WTC11 (cell line): ENCODE measurements at regions not wholly inside any gene's neighbourhood (a gene's known extent, or its start where the extent isn't known, plus 50 kb on each side); places are given as distances from the start of the nearest gene placed in this dataset.
"Not testable (repeated sequence)": the region's sequence is repeated elsewhere in the genome, so short reads cannot be mapped to it uniquely, and the experiment has no call there.

Experiments
- NFE2L1 ChIP-seq: sonication (generic); formaldehyde crosslinking; IDR thresholded peaks from 2 replicates; pipeline ENCODE4 v1.8.1; 2023; ENCODE audit warnings: missing genetic modification reagents
- NFYB ChIP-seq: sonication (generic); formaldehyde crosslinking; conservative IDR thresholded peaks from 2 replicates; pipeline ENCODE4 v1.8.0; 2022; ENCODE audit warnings: low read depth, missing genetic modification reagents
- NR3C1 ChIP-seq: sonication (generic); formaldehyde crosslinking; conservative IDR thresholded peaks from 2 replicates; pipeline ENCODE4 v1.8.1; 2023; ENCODE audit warnings: low read depth, mild to moderate bottlenecking, missing genetic modification reagents
- ZBTB21 ChIP-seq: sonication (generic); formaldehyde crosslinking; IDR thresholded peaks from 2 replicates; pipeline ENCODE4 v1.8.1; 2023; ENCODE audit warnings: mild to moderate bottlenecking, missing genetic modification reagents, borderline replicate concordance
- ZNF121 ChIP-seq: sonication (generic); formaldehyde crosslinking; IDR thresholded peaks from 2 replicates; pipeline ENCODE4 v1.8.0; 2023; ENCODE audit warnings: missing genetic modification reagents
- ZNF317 ChIP-seq: sonication (generic); formaldehyde crosslinking; IDR thresholded peaks from 2 replicates; pipeline ENCODE4 v1.8.1; 2023; ENCODE audit warnings: low read depth, mild to moderate bottlenecking, moderate library complexity, missing genetic modification reagents, borderline replicate concordance
- TF ChIP-seq, protein P1 (sequence below): fragments of 200-600 bp; IDR thresholded peaks from 2 replicates; pipeline ENCODE4 v1.8.0; 2022; ENCODE audit warnings: antibody characterized with exemption
- TF ChIP-seq, protein P2 (sequence below): sonication (generic); formaldehyde crosslinking; IDR thresholded peaks from 2 replicates; pipeline ENCODE4 v1.8.0; 2023; ENCODE audit warnings: missing genetic modification reagents
- TF ChIP-seq, protein P3 (sequence below): sonication (generic); formaldehyde crosslinking; IDR thresholded peaks from 2 replicates; pipeline ENCODE4 v1.8.1; 2023; ENCODE audit warnings: mild to moderate bottlenecking, missing genetic modification reagents
- TF ChIP-seq, protein P4 (sequence below): sonication (generic); formaldehyde crosslinking; IDR thresholded peaks from 2 replicates; pipeline ENCODE4 v1.8.1; 2023; ENCODE audit warnings: mild to moderate bottlenecking, missing genetic modification reagents, moderate library complexity
- TF ChIP-seq, protein P5 (sequence below): sonication (generic); formaldehyde crosslinking; IDR thresholded peaks from 2 replicates; pipeline ENCODE4 v1.8.1; 2022; ENCODE audit warnings: low read depth, missing genetic modification reagents, borderline replicate concordance
- TF ChIP-seq, protein P6 (sequence below): fragments of 250-450 bp; sonication (Bioruptor Pico); IDR thresholded peaks from 2 replicates; pipeline ENCODE4 v2.1.2; 2022; ENCODE audit warnings: mild to moderate bottlenecking, moderate library complexity
- TF ChIP-seq, protein P7 (sequence below): sonication (generic); formaldehyde crosslinking; IDR thresholded peaks from 2 replicates; pipeline ENCODE4 v1.8.1; 2023; ENCODE audit warnings: mild to moderate bottlenecking, missing genetic modification reagents
- TF ChIP-seq, protein P8 (sequence below): sonication (generic); formaldehyde crosslinking; IDR thresholded peaks from 2 replicates; pipeline ENCODE4 v1.8.0; 2022; ENCODE audit warnings: mild to moderate bottlenecking, missing genetic modification reagents

DNA sequence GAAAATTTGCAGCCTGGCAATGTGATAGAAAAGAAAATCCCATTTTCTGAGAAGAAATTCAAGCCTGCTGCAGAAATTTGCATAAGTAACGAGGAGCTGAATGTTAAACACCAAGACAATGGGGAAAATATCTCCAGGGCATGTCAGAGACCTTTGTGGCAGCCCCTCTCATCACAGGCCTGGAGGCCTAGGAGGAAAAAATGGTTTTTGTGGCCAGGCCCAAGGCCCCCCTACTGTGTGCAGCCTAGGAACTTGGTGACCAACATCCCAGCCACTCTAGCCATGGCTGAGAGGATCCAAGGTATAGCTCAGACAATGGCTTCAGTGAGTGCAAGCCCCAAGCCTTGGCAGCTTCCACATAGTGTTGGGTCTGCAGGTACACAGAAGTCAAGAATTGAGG, 135.6 kb upstream of the CEP126 start:
- TF ChIP-seq, protein P1, sequence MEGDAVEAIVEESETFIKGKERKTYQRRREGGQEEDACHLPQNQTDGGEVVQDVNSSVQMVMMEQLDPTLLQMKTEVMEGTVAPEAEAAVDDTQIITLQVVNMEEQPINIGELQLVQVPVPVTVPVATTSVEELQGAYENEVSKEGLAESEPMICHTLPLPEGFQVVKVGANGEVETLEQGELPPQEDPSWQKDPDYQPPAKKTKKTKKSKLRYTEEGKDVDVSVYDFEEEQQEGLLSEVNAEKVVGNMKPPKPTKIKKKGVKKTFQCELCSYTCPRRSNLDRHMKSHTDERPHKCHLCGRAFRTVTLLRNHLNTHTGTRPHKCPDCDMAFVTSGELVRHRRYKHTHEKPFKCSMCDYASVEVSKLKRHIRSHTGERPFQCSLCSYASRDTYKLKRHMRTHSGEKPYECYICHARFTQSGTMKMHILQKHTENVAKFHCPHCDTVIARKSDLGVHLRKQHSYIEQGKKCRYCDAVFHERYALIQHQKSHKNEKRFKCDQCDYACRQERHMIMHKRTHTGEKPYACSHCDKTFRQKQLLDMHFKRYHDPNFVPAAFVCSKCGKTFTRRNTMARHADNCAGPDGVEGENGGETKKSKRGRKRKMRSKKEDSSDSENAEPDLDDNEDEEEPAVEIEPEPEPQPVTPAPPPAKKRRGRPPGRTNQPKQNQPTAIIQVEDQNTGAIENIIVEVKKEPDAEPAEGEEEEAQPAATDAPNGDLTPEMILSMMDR, result not testable (repeated sequence)
- TF ChIP-seq, protein P2, sequence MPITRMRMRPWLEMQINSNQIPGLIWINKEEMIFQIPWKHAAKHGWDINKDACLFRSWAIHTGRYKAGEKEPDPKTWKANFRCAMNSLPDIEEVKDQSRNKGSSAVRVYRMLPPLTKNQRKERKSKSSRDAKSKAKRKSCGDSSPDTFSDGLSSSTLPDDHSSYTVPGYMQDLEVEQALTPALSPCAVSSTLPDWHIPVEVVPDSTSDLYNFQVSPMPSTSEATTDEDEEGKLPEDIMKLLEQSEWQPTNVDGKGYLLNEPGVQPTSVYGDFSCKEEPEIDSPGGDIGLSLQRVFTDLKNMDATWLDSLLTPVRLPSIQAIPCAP (CRISPR knock-in tag), result not testable (repeated sequence)
- TF ChIP-seq, protein P3, sequence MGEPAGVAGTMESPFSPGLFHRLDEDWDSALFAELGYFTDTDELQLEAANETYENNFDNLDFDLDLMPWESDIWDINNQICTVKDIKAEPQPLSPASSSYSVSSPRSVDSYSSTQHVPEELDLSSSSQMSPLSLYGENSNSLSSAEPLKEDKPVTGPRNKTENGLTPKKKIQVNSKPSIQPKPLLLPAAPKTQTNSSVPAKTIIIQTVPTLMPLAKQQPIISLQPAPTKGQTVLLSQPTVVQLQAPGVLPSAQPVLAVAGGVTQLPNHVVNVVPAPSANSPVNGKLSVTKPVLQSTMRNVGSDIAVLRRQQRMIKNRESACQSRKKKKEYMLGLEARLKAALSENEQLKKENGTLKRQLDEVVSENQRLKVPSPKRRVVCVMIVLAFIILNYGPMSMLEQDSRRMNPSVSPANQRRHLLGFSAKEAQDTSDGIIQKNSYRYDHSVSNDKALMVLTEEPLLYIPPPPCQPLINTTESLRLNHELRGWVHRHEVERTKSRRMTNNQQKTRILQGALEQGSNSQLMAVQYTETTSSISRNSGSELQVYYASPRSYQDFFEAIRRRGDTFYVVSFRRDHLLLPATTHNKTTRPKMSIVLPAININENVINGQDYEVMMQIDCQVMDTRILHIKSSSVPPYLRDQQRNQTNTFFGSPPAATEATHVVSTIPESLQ, result not testable (repeated sequence)
- TF ChIP-seq, protein P4, sequence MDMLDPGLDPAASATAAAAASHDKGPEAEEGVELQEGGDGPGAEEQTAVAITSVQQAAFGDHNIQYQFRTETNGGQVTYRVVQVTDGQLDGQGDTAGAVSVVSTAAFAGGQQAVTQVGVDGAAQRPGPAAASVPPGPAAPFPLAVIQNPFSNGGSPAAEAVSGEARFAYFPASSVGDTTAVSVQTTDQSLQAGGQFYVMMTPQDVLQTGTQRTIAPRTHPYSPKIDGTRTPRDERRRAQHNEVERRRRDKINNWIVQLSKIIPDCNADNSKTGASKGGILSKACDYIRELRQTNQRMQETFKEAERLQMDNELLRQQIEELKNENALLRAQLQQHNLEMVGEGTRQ (CRISPR knock-in tag), result not testable (repeated sequence)
- TF ChIP-seq, protein P5, sequence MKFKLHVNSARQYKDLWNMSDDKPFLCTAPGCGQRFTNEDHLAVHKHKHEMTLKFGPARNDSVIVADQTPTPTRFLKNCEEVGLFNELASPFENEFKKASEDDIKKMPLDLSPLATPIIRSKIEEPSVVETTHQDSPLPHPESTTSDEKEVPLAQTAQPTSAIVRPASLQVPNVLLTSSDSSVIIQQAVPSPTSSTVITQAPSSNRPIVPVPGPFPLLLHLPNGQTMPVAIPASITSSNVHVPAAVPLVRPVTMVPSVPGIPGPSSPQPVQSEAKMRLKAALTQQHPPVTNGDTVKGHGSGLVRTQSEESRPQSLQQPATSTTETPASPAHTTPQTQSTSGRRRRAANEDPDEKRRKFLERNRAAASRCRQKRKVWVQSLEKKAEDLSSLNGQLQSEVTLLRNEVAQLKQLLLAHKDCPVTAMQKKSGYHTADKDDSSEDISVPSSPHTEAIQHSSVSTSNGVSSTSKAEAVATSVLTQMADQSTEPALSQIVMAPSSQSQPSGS, result not testable (repeated sequence)
- not testable (repeated sequence) for TF ChIP-seq NR3C1 (CRISPR knock-in tag); NFE2L1 (CRISPR knock-in tag); ZBTB21 (CRISPR knock-in tag); NFYB (CRISPR knock-in tag); ZNF317; ZNF121
- TF ChIP-seq, protein P6, sequence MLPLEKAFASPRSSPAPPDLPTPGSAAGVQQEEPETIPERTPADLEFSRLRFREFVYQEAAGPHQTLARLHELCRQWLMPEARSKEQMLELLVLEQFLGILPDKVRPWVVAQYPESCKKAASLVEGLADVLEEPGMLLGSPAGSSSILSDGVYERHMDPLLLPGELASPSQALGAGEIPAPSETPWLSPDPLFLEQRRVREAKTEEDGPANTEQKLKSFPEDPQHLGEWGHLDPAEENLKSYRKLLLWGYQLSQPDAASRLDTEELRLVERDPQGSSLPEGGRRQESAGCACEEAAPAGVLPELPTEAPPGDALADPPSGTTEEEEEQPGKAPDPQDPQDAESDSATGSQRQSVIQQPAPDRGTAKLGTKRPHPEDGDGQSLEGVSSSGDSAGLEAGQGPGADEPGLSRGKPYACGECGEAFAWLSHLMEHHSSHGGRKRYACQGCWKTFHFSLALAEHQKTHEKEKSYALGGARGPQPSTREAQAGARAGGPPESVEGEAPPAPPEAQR (CRISPR knock-in tag), result not testable (repeated sequence)
- TF ChIP-seq, protein P7, sequence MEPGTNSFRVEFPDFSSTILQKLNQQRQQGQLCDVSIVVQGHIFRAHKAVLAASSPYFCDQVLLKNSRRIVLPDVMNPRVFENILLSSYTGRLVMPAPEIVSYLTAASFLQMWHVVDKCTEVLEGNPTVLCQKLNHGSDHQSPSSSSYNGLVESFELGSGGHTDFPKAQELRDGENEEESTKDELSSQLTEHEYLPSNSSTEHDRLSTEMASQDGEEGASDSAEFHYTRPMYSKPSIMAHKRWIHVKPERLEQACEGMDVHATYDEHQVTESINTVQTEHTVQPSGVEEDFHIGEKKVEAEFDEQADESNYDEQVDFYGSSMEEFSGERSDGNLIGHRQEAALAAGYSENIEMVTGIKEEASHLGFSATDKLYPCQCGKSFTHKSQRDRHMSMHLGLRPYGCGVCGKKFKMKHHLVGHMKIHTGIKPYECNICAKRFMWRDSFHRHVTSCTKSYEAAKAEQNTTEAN (CRISPR knock-in tag), result not testable (repeated sequence)
- TF ChIP-seq, protein P8, sequence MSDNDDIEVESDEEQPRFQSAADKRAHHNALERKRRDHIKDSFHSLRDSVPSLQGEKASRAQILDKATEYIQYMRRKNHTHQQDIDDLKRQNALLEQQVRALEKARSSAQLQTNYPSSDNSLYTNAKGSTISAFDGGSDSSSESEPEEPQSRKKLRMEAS (CRISPR knock-in tag), result not testable (repeated sequence)
